ENCODE measurements at regions not wholly inside any gene's neighbourhood (a gene's known extent, or its start where the extent isn't known, plus 50 kb on each side); places are given as distances from the start of the nearest gene placed in this dataset.

DNA sequence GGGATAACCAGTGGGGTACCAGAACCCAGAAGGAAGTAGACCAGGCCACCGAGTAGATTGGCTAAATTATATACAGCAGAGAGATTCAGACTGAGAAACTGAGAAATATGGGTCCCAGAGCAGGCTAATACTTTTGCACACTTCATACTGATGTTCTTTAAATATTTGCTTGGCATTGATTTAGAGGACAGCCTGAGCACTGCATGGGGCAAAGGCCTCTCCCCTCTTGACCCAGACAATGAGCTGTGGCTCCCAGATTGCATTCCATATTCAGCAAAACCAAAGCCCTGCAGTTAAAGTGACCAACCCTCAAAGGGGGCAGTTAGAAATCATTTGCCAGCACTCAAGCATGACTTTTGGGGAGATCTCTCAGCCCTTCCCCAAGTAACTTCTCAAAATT lies 279.2 kb downstream of the SUDS3 start:
- in situ Hi-C loops (cut with MboI; ENCODE audit: low pct_unique_long_range_greater_than_20kb, low sequenced_read_pairs): no loop called here
- DNase-seq: no peak

DNA sequence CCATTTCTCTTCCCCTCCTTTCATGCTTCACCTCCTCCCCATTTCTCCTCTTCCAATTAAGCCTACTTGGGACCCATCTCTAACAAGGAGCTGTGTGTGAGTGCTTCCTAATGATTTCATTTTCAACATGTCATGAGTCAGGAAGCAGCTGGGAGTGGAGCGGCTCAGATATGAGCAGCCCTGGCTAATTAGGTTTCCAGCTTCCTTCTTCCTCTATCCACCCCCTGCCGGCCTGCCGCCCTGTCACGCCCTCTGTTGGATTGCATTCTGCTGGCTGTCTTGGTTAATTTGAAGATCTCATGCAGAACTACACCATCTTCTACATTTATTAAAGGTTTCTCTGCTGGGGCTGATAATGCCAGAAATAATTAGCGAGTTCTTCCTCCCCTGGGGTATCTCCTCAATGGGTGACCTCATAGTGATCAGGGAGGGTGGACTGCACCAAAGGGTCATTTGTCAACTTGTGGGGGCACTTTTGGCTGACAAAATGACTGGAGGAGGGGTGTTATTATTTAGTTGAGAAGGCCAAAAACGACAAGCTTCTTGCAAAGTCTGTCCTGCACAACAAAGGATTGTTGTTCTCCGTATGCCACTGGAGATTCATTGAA lies 300.9 kb upstream of the SRRM4 start:
- peak; percentile 37 for DNase-seq
- in situ Hi-C loops (cut with MboI; ENCODE audit: low pct_unique_long_range_greater_than_20kb, low sequenced_read_pairs): no loop called here

DNA sequence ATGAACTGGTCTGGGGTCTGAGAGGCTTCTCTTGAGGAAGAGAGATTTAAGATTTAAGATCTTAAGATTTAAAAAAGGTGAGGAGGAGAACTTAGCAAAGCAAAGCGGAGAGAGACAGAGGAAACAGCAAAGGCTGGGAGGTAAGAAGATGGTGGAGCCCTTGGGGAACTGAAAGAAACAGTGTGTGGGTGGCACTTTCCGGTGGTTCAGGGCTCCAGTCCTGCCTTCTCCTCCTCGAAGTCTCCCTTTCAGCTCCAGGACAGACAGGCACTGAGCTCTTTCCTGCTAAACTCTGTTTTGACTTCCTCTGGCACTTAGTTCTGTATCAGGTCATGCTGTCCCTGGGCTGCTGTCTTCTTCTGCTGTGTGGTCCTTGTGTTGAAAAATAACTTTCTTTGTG lies 298.7 kb upstream of the SRRM4 start:
- no peak for DNase-seq
- in situ Hi-C loops (cut with MboI; ENCODE audit: low pct_unique_long_range_greater_than_20kb, low sequenced_read_pairs): no loop called here

DNA sequence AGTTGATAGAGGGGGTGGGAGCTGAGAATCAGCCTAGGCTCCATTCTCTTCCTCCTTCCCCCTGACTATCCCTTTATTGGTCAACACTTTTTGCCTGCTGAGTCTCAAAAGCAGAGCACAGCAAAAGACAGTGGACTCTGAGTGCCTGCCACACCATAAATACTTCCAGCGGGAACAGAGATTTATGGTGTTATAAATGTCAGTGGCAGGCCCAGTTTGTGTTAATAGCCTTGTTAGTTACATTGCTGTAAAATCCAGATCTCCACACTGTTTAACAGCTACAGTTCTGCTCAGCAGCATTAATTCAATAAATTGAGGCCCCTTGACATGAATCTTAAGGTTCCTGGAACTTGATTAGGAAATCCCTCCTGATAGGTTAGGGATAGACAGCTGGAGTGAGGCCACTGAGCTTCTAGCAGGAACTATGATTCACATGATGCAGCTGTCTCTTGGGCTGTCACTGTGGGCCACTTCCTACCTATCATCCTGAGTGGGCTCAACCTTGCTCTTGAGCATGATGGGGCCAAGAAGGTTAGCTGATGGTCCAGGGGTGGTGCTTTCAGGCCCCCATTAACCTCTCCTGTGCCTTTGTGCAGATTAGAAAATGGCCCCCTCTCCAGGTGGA lies 295.2 kb upstream of the SRRM4 start:
- in situ Hi-C loops (cut with MboI; ENCODE audit: low pct_unique_long_range_greater_than_20kb, low sequenced_read_pairs): no loop called here
- no peak for DNase-seq

DNA sequence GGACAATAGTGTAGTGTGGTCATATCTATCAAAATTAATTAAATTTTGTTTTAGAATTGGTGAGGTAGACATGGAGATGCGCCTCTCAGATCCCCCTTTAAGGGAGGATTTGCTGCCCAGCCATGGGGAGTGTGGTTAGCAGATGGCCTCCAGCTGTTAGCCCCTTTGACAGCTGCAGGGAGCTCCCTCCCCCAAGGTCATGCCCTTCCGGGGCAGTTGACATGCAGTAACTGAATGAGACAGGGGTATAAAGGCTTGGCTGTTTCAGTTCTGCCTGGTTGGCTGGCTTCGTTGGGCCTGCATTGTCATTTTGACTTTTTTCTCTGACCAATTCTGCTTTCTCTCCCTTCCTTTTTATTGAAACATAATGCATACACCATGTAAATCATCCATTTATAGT lies 291.5 kb upstream of the SRRM4 start:
- in situ Hi-C loops (cut with MboI; ENCODE audit: low pct_unique_long_range_greater_than_20kb, low sequenced_read_pairs): no loop called here
- DNase-seq: no peak

DNA sequence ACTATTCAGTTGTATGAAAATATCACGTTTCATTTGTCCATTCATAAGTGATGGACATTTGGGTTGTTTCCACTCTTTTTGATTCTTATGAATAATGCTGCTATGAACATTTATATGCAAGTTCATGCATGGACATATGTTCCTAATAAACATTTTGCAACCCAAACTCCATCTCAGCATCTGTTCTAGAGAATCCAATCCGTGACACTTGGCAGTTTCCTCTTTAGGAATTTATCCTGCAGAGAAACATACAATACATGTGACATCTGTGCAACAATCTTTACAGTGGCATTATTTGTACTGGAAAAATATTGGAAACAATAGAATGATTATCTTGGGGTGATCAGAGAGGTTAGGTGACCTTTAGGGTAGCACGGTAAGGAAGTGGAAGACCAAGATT lies 290.8 kb upstream of the SRRM4 start:
- DNase-seq: no peak
- in situ Hi-C loops (cut with MboI; ENCODE audit: low pct_unique_long_range_greater_than_20kb, low sequenced_read_pairs): no loop called here

DNA sequence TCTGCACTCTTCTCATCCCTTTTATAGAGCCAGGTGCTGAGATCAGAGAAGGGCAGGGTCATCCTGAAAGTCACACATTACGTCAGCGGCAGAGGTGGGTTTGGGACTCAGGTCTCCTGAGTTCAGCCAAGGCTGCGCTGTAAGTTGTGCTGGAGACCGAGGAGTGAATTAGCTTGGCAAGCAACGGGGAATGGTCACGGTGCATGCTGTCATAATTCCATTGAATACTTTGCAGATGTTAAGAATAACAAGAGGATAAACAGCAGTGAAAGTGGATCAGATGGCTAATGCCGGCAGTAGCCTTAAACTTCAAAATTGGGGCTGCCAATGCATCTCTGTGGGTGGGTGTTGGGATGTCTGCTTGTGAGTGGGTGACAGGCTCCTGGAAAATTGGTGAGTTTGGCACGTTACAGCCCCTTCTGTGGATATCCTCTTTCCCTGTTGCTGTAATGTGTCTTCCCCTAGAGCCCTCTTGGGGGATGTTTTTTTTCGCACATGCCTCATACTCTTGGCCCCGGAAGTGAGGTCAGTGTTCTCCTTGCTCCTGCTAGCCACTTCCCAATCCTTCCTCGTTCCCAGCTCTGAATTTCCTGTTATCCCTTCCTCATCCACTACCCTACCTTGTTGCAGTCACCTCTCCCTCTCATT lies 287.1 kb upstream of the SRRM4 start:
- in situ Hi-C loops (cut with MboI; ENCODE audit: low pct_unique_long_range_greater_than_20kb, low sequenced_read_pairs): no loop called here
- DNase-seq: no peak

DNA sequence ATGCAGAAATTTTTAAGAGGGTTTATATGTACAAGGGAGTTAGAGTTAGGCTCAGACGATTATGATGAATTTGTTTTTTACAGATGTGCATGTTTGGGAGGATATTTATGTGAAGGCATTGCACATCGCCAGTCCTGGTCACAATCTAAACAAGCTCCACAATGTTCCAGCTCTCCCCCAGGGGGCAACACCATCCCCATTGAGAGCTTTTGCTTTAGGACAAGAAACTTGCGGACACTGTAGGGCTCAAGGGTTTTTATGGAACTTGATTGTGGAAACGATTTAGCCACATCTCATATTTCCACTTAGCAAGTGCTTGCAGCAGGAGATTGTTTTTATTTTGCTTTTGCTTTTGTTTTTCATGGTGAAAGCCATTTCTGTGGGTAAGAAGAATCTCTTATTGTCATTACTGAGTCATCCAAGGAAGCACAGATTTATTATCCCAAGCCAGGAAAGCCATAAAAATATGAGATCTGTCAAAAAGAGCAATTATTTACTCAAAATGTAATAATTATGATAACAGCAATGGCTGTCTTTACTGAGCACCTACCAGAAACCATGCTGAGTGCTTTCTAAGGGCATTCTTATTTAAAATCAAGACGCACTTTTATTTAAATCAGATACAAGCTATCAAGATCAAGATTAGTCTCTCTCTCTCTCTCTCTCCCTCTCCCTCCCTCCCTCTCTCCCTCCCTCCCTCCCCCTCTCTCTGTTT lies 276.7 kb upstream of the SRRM4 start:
- in situ Hi-C loops (cut with MboI; ENCODE audit: low pct_unique_long_range_greater_than_20kb, low sequenced_read_pairs): no loop called here
- DNase-seq: no peak

DNA sequence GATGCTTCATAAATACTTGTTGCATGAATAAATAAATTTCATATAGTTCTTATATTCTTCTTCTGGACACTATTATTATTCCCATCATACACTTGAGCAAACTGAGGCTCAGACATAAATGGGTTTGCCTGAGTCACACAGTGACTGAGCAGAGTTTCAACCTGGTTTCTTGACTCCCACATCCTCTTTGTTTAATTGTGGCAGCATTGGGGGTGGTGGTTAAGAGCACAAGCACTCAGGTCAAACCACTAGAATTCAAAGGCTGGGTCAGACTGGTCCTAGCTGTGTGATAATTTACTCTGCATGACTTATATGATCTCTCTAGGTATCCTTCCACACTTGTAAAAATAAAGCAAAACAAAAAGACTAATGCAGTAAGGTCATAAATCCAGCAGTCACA lies 274.9 kb upstream of the SRRM4 start:
- in situ Hi-C loops (cut with MboI; ENCODE audit: low pct_unique_long_range_greater_than_20kb, low sequenced_read_pairs): no loop called here
- no peak for DNase-seq

DNA sequence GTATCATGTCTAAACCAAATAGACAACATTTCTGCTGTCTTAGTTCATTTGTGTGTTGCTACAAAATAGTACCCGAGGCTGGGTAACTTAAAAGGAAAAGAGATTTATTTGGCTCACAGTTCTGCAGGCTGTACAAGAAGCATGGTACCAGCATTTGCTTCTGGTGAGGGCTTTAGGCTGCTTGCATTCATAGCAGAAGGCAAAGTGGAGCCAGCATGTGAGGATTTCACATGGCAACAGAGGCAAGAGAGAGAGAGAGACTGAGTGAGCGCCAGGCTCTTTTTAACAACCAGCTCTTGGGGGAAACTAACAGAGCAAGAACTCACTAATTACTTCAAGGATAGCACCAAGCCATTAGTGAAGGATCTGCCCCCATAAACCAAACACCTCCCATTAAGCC lies 271.4 kb upstream of the SRRM4 start:
- in situ Hi-C loops (cut with MboI; ENCODE audit: low pct_unique_long_range_greater_than_20kb, low sequenced_read_pairs): no loop called here
- DNase-seq: no peak

DNA sequence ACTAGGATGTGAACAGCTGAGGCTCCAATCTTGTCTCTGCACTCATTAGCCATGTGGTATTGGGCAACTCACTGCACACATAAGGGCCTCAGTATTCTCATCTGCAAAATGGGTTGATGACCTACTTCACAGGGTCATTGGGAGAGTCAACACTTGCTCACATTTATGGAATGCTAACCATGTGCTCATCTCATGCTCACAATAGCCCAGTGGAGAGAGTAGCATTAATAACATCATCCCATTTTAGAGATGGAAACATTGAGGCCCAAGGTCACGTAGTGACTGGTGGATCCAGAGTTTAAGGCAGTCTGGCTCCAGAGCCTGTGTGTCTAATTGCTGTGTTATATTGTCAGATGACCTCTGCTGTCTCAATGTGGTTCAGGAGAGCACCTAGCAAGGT lies 270.2 kb upstream of the SRRM4 start:
- DNase-seq: no peak
- in situ Hi-C loops (cut with MboI; ENCODE audit: low pct_unique_long_range_greater_than_20kb, low sequenced_read_pairs): no loop called here

DNA sequence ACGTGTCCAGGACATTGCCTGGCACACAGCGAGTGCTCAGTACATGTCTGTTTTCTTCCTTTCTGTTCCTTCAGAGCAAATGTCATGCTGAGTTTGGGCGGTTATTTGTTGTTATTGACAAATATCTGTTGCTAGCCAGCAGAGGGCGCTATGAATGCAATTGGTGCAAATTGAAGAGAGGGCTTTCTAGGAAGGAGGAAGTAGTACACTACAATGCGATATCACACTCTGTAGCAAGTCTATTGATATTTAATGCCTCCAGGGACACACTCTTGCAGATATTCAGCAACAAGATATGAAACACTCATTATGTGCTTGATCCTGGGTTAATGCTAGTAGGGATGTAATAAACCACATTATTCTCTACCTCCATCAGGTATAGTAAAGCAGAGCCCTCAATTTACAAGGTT lies 267.3 kb upstream of the SRRM4 start:
- in situ Hi-C loops (cut with MboI; ENCODE audit: low pct_unique_long_range_greater_than_20kb, low sequenced_read_pairs): no loop called here
- peak; percentile 53 for DNase-seq

DNA sequence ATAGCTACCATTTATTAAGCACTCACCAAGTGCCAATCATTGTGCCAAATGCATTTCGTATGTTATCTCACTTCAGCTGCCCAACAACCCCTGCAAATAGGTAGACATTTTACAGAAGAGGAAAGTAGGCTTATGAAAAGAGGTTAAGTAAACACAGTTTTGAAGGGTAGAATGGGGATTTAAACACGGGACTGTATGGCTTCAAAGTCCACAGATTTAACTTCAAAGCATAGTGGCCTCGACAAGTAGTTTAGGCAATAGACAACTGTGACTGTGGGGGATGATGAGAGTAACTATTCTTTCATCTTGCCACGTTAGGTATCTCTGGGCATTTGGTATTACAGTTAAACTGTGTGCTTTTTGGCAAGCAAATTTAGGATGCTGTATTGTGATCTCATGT lies 266.8 kb upstream of the SRRM4 start:
- DNase-seq: no peak
- in situ Hi-C loops (cut with MboI; ENCODE audit: low pct_unique_long_range_greater_than_20kb, low sequenced_read_pairs): no loop called here

DNA sequence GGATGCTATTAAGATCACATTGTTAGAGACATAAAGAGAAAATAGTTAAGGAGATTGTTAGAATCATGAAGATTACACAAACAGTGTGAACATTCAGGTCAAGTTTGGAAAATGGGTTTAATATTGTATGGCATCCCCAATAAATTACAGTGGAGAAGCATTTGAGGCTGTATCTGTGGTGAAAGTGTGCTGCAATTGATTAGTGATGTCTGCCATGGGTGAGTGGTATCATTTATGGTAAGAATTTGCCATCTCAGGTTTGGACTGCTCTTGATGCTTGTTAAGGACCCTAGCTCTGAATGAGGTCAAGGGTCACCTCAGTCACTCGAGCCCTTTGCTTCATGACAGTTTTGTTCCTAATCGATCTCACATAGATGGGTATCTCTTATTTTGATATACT lies 265.7 kb upstream of the SRRM4 start:
- in situ Hi-C loops (cut with MboI; ENCODE audit: low pct_unique_long_range_greater_than_20kb, low sequenced_read_pairs): no loop called here
- DNase-seq: no peak

DNA sequence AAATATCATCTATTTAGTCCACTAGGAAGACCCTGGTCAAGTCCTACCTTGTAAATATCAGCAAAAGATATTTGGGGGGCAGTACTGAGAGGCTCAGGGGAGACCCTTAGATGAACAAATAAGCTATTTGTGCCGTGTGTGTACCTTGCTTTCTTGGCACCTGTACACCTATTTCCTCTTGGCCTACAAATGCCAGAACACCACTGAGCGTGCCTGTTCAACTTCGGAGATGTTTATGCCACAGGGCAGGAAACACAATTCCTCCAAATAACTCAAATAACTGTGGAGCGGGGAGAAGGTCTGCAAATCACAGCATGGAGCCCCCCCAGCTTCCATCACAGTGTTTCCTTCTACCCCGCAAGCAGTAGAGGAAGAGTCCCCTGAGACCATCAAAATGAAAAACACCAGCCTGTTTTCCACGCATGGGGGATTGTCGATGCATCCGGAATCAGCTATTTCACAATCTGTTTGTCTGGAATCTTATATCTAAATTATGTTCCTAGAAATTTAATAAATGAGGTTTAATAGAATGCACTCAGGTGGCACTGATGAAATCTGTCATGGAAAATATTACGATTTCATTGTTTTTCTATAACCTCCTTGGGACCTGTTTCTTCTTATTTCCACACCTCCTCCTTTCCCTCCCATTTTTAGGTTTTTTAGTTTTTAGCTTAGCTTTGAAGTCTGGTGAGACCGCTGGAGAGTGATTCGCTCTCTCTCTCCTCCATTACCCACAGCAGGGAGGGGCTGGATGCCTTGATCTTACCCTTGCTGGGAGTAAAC lies 254.0 kb upstream of the SRRM4 start:
- in situ Hi-C loops (cut with MboI; ENCODE audit: low pct_unique_long_range_greater_than_20kb, low sequenced_read_pairs): no loop called here
- DNase-seq: no peak

DNA sequence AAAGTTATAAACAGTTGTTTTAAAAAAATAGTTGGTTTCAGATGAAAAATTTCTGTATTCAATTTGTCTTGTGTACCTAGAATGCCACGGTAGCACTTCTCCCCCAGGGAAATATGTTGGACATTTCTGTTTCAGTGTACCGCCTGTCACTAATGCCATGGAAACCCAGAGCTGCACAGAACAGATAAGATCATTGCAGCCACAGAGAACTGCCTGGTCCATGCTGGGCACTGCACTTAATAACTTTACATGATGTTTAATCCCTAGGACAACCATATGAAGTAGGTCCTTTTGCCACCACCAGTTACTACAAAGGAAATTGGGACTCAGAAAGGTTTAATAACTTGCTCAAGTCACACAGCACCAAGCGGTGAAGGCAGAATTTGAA lies 253.4 kb upstream of the SRRM4 start:
- no peak for DNase-seq
- in situ Hi-C loops (cut with MboI; ENCODE audit: low pct_unique_long_range_greater_than_20kb, low sequenced_read_pairs): no loop called here

DNA sequence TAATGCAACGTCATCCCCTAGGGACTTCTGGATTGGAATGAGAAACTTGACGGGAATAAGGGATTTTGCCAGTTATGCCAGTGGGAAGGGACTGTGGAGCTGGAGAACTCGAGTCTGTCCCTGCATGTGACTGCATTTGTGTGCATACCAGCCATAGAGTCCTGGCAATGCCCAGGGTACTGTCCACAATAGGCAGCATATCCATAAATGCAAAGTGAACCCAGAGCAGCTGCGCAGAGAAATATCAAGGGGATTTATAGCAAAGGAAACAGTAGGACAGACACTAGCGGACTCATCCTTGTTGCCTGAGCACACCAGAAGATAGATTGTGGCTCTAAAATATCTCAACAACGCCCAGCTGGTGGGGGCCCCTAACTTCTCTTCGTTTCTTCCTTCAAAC lies 247.1 kb upstream of the SRRM4 start:
- in situ Hi-C loops (cut with MboI; ENCODE audit: low pct_unique_long_range_greater_than_20kb, low sequenced_read_pairs): no loop called here

DNA sequence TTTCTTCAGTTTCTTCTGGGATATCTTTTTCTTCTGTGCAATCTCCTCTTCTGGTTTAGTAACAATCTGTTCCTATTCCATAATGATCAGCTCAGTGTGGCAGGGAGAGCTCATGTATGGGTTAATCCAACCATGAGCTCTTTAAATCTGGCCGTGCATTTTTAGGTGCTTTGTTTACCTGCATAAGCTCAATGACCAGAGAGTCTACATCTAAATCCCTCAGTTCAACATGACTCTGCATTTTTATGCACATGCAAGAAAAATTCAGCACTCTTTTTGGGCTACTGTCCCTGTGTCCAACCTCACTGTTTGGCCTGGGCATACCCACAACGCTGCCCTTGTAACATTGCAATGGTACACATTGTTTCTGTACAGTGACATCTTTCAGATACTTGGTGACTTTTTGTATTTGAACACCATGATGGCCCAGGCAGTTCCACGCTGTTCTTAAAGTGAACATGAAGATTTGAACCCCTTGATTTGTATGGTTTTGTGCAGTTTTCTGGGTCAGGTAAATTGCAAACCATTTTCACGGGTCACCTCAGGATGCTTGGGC lies 243.3 kb upstream of the SRRM4 start:
- in situ Hi-C loops (cut with MboI; ENCODE audit: low pct_unique_long_range_greater_than_20kb, low sequenced_read_pairs): no loop called here
- no peak for DNase-seq

More for the DNA sequence above, 247.1 kb upstream of the SRRM4 start:
- DNase-seq: no peak

DNA sequence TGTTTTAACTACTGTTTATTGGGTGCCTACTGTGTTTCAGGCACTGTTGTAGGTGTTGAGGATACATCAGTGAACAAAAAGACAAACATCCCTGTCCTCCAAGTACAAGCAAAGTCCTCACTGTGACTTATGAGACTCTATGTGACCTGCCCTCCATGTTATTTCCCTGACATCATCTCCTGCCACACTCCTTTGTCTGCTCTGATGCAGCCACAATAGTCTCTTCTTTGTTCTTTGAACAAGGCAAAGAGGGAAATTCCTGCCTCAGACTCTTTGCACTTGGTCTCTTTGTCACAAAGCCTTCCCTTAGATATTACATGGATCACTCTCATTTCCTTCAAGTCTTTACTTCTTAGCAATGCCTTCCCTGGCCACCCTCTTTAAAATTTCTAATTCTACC lies 240.1 kb upstream of the SRRM4 start:
- no peak for DNase-seq
- in situ Hi-C loops (cut with MboI; ENCODE audit: low pct_unique_long_range_greater_than_20kb, low sequenced_read_pairs): no loop called here

All from KBM-7 (cell line).